ENCODE measurements at regions not wholly inside any gene's neighbourhood (a gene's known extent, or its start where the extent isn't known, plus 50 kb on each side); places are given as distances from the start of the nearest gene placed in this dataset.

DNA sequence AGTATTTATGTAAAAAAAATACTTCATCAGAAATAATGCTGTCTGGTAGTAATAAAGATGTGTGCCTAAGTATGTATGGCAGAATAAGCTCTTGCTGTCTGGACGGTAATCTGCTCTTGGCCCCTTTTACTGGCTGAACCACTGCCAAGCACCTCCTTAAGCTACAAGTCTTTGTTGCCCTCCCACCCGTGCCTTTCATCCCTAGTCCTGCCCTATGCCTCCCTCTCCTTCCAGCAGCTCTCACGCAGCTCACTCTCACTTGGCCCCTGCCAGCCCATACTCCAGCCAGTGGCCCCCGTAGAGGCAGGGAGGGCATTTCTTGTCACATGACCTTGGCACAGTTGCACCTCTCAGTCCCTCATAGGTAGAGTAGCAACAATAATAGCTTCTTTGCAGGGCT, 54.5 kb upstream of the NPAS2 start:
- no peak for DNase-seq (ENCODE audit: extremely low spot score, unreplicated experiment)
- TF ChIP-seq, protein P1, sequence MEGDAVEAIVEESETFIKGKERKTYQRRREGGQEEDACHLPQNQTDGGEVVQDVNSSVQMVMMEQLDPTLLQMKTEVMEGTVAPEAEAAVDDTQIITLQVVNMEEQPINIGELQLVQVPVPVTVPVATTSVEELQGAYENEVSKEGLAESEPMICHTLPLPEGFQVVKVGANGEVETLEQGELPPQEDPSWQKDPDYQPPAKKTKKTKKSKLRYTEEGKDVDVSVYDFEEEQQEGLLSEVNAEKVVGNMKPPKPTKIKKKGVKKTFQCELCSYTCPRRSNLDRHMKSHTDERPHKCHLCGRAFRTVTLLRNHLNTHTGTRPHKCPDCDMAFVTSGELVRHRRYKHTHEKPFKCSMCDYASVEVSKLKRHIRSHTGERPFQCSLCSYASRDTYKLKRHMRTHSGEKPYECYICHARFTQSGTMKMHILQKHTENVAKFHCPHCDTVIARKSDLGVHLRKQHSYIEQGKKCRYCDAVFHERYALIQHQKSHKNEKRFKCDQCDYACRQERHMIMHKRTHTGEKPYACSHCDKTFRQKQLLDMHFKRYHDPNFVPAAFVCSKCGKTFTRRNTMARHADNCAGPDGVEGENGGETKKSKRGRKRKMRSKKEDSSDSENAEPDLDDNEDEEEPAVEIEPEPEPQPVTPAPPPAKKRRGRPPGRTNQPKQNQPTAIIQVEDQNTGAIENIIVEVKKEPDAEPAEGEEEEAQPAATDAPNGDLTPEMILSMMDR (conservative IDR thresholded peaks at IDR 0.05): no peak
- no peak overlapping the region for H3K4me3 Mint-ChIP-seq
- H3K36me3 Mint-ChIP-seq: no peaks in the 10 kb centered on the region
- no peaks in the 10 kb centered on the region for H3K4me1 Mint-ChIP-seq (ENCODE audit: unreplicated experiment)
- H3K27ac Mint-ChIP-seq: no peak overlapping the region
- peaks cover 15% of the 10 kb centered on the region for H3K27me3 Mint-ChIP-seq
- no peaks in the 10 kb centered on the region for H3K9me3 Mint-ChIP-seq

DNA sequence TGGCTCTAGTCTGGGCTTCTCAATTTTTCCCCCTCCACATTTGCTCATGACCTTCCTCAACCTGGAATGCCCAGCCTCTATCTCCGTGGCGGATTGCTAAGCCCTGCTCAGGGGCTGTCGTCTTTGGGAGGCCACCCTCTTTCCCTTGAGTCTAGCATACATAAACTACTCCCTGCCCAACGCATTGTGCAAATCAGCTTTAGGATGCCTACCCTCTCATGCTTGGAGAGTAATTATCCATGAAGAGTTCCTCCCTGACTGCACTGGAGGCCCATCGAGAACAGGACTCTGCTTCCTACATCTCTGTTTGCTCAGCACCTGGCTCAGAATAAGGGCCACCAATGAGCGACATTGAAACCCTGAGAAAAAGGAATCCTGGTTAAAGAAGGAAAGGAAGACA, 53.7 kb upstream of the NPAS2 start:
- no peaks in the 10 kb centered on the region for H3K4me1 Mint-ChIP-seq (ENCODE audit: unreplicated experiment)
- H3K36me3 Mint-ChIP-seq: no peaks in the 10 kb centered on the region
- H3K27me3 Mint-ChIP-seq: peaks cover 15% of the 10 kb centered on the region
- no peak overlapping the region for H3K27ac Mint-ChIP-seq
- DNase-seq (ENCODE audit: extremely low spot score, unreplicated experiment): no peak
- TF ChIP-seq, protein P1 (conservative IDR thresholded peaks at IDR 0.05): no peak
- H3K4me3 Mint-ChIP-seq: no peak overlapping the region
- H3K9me3 Mint-ChIP-seq: no peaks in the 10 kb centered on the region

DNA sequence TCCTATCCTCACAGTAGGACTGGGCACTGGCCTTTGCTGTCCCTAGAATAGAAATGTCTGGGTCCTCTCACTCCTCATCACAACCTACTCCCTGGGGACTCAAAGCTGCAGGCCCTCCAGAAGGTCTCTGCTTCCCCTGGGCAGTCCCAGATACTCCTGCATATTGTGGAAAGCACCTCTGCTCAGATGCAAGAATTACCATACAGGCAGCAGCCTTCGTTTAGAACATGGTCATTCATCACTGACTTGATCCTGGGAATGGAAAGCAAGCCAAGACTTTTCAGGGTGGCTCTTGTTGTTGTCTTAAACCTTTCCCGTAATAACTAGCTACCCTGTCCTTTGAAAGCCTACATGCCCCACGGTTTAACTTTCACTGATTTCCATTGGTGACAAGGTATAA, 53.1 kb upstream of the NPAS2 start:
- TF ChIP-seq, protein P1 (conservative IDR thresholded peaks at IDR 0.05): no peak
- no peaks in the 10 kb centered on the region for H3K36me3 Mint-ChIP-seq
- no peaks in the 10 kb centered on the region for H3K9me3 Mint-ChIP-seq
- H3K4me3 Mint-ChIP-seq: no peak overlapping the region
- DNase-seq (ENCODE audit: extremely low spot score, unreplicated experiment): no peak
- H3K4me1 Mint-ChIP-seq (ENCODE audit: unreplicated experiment): no peaks in the 10 kb centered on the region
- peaks cover 12% of the 10 kb centered on the region for H3K27me3 Mint-ChIP-seq
- no peak overlapping the region for H3K27ac Mint-ChIP-seq

DNA sequence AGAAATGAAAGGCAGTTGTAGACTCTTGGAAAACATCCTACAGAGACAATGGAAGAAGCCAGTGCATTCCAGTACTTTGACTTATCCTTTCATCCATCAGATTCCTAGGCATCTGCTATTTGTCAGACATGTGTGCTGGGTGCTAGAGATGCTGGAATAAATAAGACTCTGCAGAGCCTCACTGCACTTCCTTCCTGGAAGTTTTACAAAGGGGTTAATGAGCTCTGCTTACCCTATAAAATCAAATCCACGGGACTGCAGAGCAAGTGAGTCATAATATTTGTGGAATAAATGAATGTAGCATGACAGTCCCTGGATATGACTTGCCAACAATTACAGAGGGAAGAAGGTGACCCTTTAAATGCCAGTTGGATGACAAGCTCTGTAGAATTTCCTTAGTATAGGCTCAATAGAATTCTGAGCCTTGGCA, 52.7 kb upstream of the NPAS2 start:
- no peaks in the 10 kb centered on the region for H3K36me3 Mint-ChIP-seq
- no peak overlapping the region for H3K4me3 Mint-ChIP-seq
- no peaks in the 10 kb centered on the region for H3K9me3 Mint-ChIP-seq
- peaks cover 9% of the 10 kb centered on the region for H3K27me3 Mint-ChIP-seq
- TF ChIP-seq, protein P1 (conservative IDR thresholded peaks at IDR 0.05): no peak
- no peak for DNase-seq (ENCODE audit: extremely low spot score, unreplicated experiment)
- H3K27ac Mint-ChIP-seq: no peak overlapping the region
- no peaks in the 10 kb centered on the region for H3K4me1 Mint-ChIP-seq (ENCODE audit: unreplicated experiment)

DNA sequence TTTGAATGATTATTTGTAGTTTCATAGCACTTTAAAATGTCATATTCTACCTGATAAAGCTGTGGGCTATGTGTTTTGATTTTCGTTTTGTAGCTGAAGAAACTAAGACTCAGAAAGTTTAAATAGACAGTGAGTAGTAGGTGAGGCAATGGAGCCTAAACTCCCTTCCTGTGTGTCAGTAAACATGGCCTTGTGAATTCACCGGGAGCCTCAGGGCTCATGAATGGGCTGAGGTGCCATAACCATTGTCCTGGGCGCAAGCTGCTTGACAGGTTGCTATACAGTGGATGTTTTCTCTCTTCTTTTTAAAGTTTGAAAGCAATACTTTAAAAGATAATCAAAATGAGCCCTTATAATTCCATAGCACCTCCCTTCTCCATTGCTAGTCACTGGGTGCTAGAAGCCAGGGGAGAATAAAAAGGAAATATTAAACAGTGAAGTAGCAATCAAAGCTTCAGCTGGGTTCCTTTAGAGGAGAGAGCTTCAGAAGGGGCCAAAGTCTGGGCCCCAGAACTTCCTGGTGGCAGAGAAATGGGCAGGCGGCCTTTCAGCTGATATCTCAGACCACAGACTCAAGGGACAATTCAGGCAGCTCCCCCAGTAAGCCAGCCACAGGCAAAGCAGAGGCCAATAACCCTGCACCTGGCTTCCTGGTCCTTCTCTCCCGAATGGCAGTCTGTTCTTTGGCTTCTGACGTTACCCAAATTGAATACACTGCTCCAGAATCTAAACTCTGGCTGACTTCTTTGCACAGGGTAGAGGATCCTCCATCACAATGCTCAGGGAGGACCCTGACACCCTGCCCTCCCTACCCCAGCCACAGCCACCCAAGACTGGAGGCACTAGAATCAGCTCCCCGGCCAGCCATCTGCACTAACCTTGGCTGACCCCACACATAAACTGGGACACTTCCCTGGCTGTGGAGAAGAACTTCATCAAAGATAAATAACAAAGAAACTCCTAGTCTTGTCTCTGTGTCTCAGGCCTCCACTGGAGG, 51.8 kb upstream of the NPAS2 start:
- Mint-ChIP-seq H3K36me3 (no peaks in the 10 kb centered on the region), H3K27ac (no peak overlapping the region), H3K27me3 (peaks cover 9% of the 10 kb centered on the region), H3K4me3 (no peak overlapping the region), H3K9me3 (no peaks in the 10 kb centered on the region), H3K4me1 (ENCODE audit: unreplicated experiment) (no peaks in the 10 kb centered on the region)
- TF ChIP-seq, protein P1 (conservative IDR thresholded peaks at IDR 0.05): no peak
- DNase-seq (ENCODE audit: extremely low spot score, unreplicated experiment): no peak
